GM12864 (cell line): ENCODE measurements at regions not wholly inside any gene's neighbourhood (a gene's known extent, or its start where the extent isn't known, plus 50 kb on each side); places are given as distances from the start of the nearest gene placed in this dataset.
"Not testable (repeated sequence)": the region's sequence is repeated elsewhere in the genome, so short reads cannot be mapped to it uniquely, and the experiment has no call there.

ENCODE experiments used
- DNase-seq: peaks from one replicate; pipeline ENCODE4 v3.0.0-alpha.2; 2011; ENCODE audit warnings: low read depth
- H3K4me3 ChIP-seq: 2 replicates; pipeline ENCODE4 v1.5.1; 2011; ENCODE audit warnings: mild to moderate bottlenecking, low read depth, low read length, control low read depth
- CTCF ChIP-seq: IDR thresholded peaks from 2 replicates; pipeline ENCODE4 v1.5.1; 2011; ENCODE audit warnings: low read depth, mild to moderate bottlenecking, moderate library complexity, low read length, control low read depth, inconsistent platforms; ENCODE audit errors: missing control alignments

- DNase-seq = no peak
- no peak for TF ChIP-seq CTCF
- no peak overlapping the region for H3K4me3 ChIP-seq
Measured at GRCh38 chr6:14401246-14401645, 283.7 kb downstream of the CD83 start.

GRCh38 chr6:14406614-14407331 lies 289.2 kb downstream of the CD83 start:
- no peak for TF ChIP-seq CTCF
- no peak overlapping the region for H3K4me3 ChIP-seq
- no peak for DNase-seq

- TF ChIP-seq CTCF = no peak
- no peak overlapping the region for H3K4me3 ChIP-seq
- no peak for DNase-seq
Measured at GRCh38 chr6:14408446-14408845, 290.9 kb downstream of the CD83 start.

- TF ChIP-seq CTCF = no peak
- DNase-seq = no peak
- H3K4me3 ChIP-seq = no peak overlapping the region
Measured at GRCh38 chr6:14412026-14412425, 294.5 kb downstream of the CD83 start.

GRCh38 chr6:14415452-14415851 lies 297.9 kb downstream of the CD83 start:
- no peak for TF ChIP-seq CTCF
- DNase-seq = no peak

GRCh38 chr6:14417377-14417776 lies 299.8 kb downstream of the CD83 start:
- no peak for DNase-seq
- TF ChIP-seq CTCF = no peak
- no peak overlapping the region for H3K4me3 ChIP-seq

More at GRCh38 chr6:14415452-14415851, 297.9 kb downstream of the CD83 start:
- H3K4me3 ChIP-seq = no peak overlapping the region

- DNase-seq, H3K4me3 ChIP-seq: not testable (repeated sequence)
Measured at GRCh38 chr6:14419224-14419623, 301.7 kb downstream of the CD83 start.
